ENCODE measurements at regions not wholly inside any gene's neighbourhood (a gene's known extent, or its start where the extent isn't known, plus 50 kb on each side); places are given as distances from the start of the nearest gene placed in this dataset.

GRCh38 chr4:129345609-129346008, 249.7 kb downstream of the C4orf33 start:
- TF ChIP-seq, protein P1, sequence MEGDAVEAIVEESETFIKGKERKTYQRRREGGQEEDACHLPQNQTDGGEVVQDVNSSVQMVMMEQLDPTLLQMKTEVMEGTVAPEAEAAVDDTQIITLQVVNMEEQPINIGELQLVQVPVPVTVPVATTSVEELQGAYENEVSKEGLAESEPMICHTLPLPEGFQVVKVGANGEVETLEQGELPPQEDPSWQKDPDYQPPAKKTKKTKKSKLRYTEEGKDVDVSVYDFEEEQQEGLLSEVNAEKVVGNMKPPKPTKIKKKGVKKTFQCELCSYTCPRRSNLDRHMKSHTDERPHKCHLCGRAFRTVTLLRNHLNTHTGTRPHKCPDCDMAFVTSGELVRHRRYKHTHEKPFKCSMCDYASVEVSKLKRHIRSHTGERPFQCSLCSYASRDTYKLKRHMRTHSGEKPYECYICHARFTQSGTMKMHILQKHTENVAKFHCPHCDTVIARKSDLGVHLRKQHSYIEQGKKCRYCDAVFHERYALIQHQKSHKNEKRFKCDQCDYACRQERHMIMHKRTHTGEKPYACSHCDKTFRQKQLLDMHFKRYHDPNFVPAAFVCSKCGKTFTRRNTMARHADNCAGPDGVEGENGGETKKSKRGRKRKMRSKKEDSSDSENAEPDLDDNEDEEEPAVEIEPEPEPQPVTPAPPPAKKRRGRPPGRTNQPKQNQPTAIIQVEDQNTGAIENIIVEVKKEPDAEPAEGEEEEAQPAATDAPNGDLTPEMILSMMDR (IDR thresholded peaks at IDR 0.05): no peak
- TF ChIP-seq POLR2A (IDR thresholded peaks at IDR 0.05): no peak
